Hematopoietic multipotent progenitor cell (in vitro differentiated cells): ENCODE measurements at regions not wholly inside any gene's neighbourhood (a gene's known extent, or its start where the extent isn't known, plus 50 kb on each side); places are given as distances from the start of the nearest gene placed in this dataset.

Source experiments
- DNase-seq, 3 donors: peaks; one replicate each; pipeline ENCODE4 v3.0.0-alpha.2; 2011 to 2015; ENCODE audit warnings: low read depth in 2 of 3, low spot score in 2 of 3

DNA sequence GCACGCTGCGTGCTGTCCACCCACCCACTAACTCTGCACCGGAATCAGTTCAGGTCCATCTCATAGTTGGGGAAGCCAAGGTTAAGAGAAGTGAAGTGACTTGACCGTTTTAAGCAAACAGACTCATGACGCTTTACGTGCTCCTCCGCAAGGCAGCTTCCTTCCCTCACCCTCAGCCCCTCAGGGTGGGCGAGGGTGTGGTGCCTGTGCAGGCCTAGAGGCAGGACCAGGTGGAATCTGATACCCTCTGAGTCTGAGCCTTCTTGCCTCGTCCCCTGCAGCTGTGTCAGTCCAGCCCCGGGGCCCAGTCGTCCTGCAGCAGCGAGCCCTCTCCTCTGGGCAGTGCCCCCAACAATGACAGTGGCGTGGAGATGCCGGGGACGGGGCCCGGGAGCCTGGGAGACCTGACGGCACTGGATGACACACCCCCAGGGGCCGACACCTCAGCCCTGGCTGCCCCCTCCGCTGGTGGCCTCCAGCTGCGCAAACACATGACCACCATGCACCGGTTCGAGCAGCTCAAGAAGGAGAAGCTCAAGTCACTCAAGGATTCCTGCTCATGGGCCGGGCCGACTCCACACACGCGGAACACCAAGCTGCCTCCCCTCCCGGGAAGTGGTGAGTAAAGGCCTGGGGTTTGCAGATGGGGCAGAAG lies 250.5 kb downstream of the GLI2 start:
- no peak for DNase-seq

DNA sequence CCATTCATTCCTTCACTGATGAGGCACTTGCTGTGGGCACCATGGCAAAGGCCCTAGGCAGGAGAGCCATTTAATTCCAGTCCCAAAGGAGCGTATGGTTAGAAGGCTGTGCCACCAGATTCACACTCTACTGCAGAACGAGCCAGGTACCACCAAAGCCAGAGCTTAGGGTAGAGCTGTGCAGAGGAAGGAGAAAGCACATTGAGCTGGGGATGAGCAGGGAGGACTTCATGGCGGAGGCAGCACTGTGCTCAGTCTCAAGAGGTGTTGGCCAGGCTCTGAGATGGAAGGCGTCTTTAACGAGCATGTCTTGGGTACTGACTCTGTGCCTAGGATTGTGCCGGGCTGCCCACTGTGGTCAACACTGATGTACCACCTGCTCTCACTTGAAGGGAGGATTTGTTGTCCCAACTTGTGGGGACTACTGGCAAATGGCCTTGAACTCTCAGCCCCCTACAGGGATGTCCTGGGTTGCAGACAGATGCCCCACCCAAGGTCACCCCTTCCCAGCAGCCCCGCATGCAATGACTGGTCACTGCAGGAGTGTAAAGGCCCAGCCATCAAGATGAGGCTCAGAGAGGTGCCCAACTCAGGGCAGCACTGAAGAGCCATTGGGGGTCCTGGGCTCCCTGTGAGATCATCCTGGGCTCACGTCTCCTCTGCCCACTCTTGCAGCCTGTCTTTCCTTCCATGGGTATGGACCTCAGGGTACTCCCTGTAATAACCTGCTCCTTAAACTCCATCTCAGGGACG lies 251.4 kb downstream of the GLI2 start:
- DNase-seq: no peak

DNA sequence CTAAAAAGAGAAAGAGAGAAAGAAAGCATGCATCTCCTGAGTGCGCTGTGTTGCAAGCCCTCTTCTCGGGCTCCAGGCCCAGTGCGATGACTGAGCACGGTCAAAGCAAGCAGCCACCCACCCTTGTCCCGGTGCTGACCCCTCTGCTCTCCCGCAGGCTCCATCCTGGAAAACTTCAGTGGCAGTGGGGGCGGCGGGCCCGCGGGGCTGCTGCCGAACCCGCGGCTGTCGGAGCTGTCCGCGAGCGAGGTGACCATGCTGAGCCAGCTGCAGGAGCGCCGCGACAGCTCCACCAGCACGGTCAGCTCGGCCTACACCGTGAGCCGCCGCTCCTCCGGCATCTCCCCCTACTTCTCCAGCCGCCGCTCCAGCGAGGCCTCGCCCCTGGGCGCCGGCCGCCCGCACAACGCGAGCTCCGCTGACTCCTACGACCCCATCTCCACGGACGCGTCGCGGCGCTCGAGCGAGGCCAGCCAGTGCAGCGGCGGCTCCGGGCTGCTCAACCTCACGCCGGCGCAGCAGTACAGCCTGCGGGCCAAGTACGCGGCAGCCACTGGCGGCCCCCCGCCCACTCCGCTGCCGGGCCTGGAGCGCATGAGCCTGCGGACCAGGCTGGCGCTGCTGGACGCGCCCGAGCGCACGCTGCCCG lies 252.5 kb downstream of the GLI2 start:
- DNase-seq: no peak

DNA sequence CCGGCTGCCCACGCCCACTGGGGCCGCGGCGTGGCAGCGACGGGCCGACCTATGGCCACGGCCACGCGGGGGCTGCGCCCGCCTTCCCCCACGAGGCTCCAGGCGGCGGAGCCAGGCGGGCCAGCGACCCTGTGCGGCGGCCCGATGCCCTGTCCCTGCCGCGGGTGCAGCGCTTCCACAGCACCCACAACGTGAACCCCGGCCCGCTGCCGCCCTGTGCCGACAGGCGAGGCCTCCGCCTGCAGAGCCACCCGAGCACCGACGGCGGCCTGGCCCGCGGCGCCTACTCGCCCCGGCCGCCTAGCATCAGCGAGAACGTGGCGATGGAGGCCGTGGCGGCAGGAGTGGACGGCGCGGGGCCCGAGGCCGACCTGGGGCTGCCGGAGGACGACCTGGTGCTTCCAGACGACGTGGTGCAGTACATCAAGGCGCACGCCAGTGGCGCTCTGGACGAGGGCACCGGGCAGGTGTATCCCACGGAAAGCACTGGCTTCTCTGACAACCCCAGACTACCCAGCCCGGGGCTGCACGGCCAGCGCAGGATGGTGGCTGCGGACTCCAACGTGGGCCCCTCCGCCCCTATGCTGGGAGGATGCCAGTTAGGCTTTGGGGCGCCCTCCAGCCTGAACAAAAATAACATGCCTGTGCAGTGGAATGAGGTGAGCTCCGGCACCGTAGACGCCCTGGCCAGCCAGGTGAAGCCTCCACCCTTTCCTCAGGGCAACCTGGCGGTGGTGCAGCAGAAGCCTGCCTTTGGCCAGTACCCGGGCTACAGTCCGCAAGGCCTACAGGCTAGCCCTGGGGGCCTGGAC lies 253.2 kb downstream of the GLI2 start:
- no peak for DNase-seq

DNA sequence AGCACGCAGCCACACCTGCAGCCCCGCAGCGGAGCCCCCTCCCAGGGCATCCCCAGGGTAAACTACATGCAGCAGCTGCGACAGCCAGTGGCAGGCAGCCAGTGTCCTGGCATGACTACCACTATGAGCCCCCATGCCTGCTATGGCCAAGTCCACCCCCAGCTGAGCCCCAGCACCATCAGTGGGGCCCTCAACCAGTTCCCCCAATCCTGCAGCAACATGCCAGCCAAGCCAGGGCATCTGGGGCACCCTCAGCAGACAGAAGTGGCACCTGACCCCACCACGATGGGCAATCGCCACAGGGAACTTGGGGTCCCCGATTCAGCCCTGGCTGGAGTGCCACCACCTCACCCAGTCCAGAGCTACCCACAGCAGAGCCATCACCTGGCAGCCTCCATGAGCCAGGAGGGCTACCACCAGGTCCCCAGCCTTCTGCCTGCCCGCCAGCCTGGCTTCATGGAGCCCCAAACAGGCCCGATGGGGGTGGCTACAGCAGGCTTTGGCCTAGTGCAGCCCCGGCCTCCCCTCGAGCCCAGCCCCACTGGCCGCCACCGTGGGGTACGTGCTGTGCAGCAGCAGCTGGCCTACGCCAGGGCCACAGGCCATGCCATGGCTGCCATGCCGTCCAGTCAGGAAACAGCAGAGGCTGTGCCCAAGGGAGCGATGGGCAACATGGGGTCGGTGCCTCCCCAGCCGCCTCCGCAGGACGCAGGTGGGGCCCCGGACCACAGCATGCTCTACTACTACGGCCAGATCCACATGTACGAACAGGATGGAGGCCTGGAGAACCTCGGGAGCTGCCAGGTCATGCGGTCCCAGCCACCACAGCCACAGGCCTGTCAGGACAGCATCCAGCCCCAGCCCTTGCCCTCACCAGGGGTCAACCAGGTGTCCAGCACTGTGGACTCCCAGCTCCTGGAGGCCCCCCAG lies 254.1 kb downstream of the GLI2 start:
- no peak for DNase-seq

DNA sequence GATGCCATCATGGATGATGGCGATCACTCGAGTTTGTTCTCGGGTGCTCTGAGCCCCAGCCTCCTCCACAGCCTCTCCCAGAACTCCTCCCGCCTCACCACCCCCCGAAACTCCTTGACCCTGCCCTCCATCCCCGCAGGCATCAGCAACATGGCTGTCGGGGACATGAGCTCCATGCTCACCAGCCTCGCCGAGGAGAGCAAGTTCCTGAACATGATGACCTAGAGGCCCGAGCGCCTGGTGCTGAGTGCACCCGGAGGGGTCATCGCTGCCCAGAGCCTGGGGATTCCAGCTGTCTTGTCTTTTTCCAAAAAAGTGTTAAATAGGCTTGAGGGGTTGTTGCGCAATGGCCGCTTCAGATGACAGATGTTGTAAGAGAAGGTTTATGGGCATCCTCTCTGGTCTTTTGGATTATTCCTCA lies 254.8 kb downstream of the GLI2 start:
- no peak for DNase-seq

DNA sequence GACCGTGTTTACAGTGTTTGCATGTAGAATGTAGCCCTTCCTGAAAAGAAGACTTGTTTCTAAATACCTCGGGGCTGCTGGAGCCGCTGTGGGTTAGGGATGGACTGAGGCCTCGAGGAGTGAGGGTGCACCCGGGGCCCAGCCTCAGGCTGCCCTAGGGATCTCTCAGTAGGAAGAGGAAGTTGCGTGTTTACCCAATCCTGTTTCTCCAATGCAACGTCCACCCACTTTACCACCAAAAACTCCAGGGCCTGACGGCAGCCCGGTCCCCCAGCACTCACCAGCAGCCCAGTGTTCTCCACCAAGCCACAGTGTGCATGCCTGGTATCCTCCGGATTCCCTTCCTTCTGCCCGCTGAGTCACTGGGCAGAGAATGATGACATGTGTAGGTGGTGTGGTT lies 255.8 kb downstream of the GLI2 start:
- DNase-seq: no peak

DNA sequence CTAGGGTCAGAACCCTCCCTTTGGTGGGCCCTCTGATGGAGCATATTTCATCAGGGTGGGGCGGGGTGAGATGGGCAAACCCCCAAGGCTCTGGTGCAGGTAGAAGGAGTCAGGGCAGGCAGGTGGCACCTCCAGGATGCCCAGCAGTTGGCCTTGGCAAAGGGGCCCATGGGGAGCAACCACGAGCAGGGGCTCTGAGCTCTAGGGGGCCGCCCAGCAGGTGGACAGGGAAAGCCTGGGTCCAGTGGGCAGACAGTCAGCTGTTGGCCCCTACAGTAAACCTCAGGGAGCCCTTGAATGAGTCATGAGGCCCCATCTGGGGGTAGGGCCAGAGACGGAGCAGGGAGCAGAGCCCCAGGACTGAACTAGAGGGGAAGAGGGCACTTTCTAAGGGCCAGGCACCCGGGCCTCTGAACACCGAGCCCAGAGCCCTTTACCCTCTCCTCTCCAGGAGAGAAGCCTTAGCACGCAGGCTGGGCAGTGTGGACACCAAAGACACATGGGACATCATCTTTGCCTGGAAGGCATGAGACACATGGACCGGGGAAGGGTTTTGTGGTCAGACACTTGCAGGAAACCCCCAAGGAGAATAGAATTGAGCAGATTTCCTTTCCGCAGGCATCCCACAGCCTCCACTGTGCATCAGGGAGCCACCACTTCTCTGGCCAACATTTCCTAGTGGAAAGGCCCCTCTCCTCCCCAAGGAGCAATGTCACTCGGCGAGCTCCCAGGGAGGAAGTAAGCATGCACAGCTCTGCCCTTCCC lies 257.3 kb downstream of the GLI2 start:
- DNase-seq: no peak

DNA sequence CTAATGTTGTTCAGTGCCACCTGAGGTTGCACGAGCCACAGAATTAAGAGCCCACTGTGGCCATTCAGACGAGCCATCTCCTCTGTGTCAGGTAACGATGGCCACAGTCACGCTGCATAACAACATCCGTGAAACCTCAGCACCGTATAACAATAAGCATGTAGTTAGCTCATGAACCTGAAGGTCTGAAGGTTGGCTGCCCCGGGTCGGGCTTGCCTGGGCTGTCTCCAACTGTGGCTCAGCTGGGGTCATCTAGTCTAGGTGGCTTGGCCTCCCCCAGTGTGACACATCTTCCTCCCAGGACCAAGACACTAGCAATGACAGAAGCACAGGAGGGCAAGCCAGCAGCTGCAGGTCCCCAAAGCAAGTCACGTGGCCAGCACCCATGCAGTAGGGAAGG lies 258.0 kb downstream of the GLI2 start:
- no peak for DNase-seq

DNA sequence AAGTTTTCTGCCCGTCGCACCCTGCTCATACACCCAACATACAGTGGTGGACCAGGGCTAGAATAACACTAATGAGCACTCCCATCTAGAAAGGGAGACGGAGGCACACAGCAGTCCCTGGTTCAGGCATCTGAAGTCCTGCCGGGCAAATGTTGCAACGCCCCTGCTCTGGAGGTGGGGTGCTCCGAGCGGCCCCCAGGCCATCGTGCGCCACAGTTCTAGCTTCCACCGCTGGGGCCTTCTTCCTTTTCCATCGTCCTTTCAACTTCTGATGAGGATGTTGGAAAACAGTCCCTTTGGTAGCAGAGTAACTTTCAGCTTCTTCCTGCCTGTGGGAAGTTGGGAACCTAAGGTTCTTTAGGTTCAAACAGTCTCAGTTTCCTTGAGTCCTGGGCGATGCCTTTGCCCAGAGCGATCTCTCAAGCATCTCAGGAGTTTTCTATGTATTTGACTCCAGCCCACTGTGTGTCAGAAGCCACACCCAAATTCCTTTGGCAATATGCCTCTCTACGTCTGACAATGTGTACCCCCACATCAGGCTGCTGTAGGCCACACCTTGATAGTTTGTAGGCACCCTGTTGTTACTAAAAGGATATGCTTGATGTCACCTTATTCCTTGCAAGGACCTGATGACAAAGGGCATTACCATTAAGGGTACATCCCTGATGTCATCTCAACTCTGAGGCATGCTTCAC lies 258.8 kb downstream of the GLI2 start:
- DNase-seq: no peak

DNA sequence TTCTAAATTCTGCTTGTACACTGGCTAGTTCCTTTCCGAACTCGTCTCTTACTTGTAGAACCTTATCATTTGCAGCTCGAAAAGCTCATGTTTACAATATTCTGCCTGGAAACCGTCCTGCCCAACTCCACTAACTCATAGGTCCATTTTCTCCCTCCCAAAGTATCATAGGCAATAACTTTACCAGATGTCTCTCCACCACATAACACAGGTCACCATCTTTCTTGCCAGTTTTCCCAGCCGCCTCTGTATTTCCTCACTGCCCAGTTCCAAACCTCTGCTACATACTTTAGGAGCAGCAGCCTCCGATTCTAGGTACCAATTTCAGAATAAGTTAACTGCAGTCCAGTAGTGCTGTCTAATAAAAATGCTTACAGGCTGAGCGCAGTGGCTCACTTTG lies 259.5 kb downstream of the GLI2 start:
- DNase-seq: no peak

DNA sequence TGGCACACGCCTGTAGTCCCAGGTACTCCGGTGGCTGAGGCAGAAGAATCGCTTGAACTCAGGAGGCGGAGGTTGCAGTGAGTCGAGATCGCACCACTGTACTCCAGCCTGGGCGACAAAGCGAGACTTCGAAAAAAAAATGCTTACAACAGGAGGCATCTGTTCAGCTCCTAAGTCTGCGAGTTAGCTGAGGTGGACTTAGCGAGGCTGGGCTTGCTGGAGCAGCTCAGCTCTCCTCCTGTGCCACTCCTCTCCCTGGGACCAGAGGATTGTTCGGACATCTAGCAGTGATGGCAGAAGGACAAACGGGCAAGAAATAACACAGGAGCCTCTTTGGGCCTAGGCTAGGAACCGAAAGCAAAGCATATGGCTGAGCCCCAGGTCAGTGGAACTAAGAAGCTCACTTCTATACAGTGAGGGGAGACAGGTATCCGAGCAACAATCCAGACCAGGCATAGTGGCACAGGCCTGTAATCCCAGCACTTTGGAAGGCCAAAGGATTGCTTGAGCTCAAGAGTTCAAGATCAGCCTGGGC lies 260.1 kb downstream of the GLI2 start:
- DNase-seq: no peak

DNA sequence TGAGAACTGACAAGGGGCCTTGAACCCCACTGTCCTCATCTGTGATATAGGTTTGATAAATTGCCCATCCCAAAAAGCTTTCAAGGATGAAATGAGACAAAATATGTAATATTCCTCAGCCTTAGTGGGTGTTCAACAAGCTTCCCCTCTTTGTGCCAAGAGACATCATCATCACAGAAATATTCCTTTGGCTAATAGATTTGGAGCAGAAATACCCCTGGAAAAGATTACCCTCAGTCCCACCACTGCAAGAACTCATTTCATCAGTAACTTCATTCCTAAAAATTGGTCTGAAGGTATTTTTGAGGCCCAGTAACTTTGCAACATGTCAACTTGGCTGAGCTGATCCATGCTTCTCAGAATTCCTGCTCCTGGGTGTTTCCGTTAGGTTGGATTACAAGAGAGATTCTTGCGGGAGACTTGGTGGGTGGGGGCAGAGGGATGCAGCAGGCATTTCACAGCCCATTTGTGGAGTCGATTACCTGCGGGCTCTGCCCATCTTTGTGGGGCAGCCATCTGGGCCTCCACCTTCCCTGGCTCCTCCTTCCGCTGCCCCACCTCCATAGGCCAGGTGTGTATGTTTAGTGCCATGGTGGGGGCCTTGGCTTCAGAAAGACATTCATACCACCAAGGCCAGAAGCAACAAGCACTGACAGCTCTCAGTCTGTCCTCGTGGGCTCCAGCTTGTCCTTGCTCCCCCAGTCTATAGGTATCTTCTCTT lies 263.9 kb downstream of the GLI2 start:
- DNase-seq: no peak

DNA sequence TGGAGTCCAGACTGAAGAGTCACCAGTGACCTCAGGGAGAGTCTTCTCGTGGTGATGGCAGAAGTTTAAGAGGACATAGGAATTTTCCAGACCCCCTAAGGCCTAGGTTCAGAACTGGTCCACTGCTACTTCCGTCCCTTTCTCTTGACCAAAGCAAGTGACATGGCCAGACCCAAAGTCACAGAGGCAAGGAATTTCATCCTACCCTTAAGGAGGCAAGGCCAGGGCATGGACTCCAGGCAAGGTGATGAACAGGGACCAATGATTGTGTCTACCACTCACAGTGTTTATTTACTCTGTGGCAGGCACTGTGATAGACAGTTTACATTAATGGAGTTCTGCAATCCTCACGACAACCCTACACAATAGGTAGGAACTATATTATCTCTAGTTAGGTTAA lies 265.1 kb downstream of the GLI2 start:
- DNase-seq: no peak

DNA sequence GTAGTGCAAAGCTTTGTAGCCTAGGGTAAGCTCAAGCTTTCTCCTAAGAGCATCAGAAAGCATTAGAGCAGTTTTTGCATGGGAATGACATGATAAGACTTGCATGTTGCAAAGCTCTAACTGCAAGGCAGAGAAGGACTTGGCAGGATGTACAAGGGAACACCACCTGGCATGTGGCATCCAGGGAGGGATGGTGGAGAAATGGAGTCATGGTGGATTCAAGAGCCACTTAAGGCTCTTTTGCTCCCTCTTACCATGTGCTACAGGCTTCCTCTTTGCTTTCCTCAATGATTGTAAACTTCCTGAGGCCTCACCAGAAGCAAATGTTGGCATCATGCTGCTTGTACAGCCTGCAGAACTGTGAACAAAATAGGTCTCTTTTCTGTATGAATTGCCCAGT lies 266.0 kb downstream of the GLI2 start:
- DNase-seq: no peak

DNA sequence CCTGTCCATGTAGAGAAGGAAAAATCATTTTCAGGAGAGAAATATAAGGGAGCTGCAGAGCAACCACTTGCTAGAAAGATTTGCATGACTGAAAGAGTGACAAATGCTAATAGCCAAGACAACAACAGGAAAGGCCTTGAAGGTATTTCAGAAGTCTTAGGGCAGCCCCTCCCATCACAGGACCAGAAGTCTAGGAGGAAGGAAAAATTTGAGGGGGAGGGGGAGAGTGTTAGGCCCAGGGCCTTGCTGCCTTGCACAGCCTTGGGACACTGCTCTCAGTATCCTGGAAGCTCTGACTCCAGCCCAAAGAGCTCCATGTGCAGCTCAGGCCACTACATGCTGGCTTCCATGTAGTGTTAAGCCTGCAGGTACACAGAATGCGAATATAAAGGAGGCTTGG lies 266.9 kb downstream of the GLI2 start:
- no peak for DNase-seq

DNA sequence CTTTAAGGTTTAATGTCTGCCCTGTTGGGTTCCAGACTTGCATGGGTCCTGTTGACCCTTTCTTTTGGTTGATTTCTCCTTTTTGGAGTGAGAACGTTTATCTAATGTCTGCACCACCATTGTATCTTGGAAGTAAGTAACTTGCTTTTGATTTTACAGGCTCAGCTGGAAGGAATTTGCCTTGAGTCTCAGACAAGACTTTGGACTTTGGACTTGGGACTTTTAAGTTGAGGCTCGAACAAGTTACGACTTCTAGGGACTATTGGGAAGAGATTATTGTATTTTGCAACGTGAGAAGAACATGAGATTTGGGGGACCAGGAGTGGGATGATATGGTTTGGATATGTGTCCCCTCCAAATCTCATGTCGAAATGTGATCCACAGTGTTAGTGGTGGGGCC lies 267.7 kb downstream of the GLI2 start:
- DNase-seq: no peak

DNA sequence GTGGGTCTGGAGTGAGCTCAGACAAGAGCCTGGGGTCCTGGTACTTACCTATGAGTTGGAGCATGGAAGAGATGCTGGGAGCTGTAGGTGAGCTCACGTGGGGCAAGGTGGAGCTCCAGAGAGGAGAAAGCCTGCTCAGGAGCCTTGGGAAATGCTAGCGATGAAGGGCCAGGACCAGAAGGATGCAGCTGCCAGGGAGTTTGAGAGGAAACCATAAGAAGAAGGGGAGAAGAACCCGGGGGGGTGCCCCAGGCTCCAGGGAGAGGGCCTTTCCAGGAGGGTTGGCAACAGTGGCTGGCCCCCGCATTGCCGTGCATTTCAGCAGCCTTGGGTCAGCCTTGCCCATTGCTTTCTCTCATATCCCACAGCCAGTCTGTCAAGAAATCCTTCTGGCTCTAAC lies 268.7 kb downstream of the GLI2 start:
- DNase-seq: no peak
